K562 (cell line): ENCODE measurements at regions not wholly inside any gene's neighbourhood (a gene's known extent, or its start where the extent isn't known, plus 50 kb on each side); places are given as distances from the start of the nearest gene placed in this dataset.

ENCODE experiments used
- ATF1 ChIP-seq, 2 experiments: fragments of 450-650 bp in 1 of 2; IDR thresholded peaks; 2 replicates each; pipeline ENCODE4 v1.6.1; 2016; ENCODE audit warnings: missing compliant biosample characterization in 1 of 2, missing genetic modification characterization in 1 of 2
- ETV5 ChIP-seq: sonication (generic); formaldehyde crosslinking; IDR thresholded peaks from 2 replicates; pipeline ENCODE4 v1.4.0; 2020; ENCODE audit warnings: low read depth, mild to moderate bottlenecking, missing genetic modification reagents
- FOXJ2 ChIP-seq: fragments of 200-800 bp; sonication (Bioruptor generic); IDR thresholded peaks from 2 replicates; pipeline ENCODE4 v1.6.1; 2016; ENCODE audit warnings: missing genetic modification characterization, missing compliant biosample characterization
- HEY1 ChIP-seq: fragments of 250-450 bp; sonication (Bioruptor Pico); IDR thresholded peaks from 2 replicates; pipeline ENCODE4 v1.5.0; 2020; ENCODE audit warnings: mild to moderate bottlenecking, moderate library complexity, borderline replicate concordance
- RCOR1 ChIP-seq, 2 experiments: IDR thresholded peaks; 2 replicates each; pipeline ENCODE4 v1.6.1; 2012; ENCODE audit warnings: low read depth in 2 of 2, low read length in 2 of 2, borderline replicate concordance in 1 of 2, improper control_type of control experiment in 1 of 2
- ZNF184 ChIP-seq: sonication (generic); formaldehyde crosslinking; IDR thresholded peaks from 2 replicates; pipeline ENCODE4 v1.5.0; 2020; ENCODE audit warnings: missing genetic modification reagents
- TF ChIP-seq, protein P1 (sequence below): fragments of 250-450 bp; sonication (Bioruptor Pico); IDR thresholded peaks from 2 replicates; pipeline ENCODE4 v1.5.0; 2021; ENCODE audit warnings: mild to moderate bottlenecking, moderate library complexity
- TF ChIP-seq, protein P2 (sequence below): IDR thresholded peaks from 3 replicates; pipeline ENCODE4 v1.6.1; 2011; ENCODE audit warnings: borderline replicate concordance, mild to moderate bottlenecking; ENCODE audit not compliant: insufficient read length, insufficient read depth
- TF ChIP-seq, protein P3 (sequence below): fragments of 200-400 bp; formaldehyde crosslinking; IDR thresholded peaks from 2 replicates; pipeline ENCODE4 v1.6.1; 2017; ENCODE audit warnings: mild to moderate bottlenecking, low read depth, low read length, moderate library complexity

DNA sequence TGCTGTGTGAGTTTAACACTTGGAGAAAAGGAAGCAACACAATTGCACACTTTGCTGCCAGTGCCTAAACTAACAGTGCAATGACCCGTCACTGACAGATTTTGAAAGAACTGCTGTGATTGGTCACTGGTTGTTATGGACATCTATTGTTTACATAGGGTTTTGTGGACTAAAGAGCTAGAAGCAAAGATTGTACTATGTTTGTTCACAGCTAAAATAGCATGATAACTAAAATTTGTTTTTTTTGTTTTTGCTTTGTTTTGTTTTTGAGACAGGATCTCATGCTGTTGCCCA lies 112.4 kb upstream of the GOLGA8J start (continued):
- TF ChIP-seq, protein P1, sequence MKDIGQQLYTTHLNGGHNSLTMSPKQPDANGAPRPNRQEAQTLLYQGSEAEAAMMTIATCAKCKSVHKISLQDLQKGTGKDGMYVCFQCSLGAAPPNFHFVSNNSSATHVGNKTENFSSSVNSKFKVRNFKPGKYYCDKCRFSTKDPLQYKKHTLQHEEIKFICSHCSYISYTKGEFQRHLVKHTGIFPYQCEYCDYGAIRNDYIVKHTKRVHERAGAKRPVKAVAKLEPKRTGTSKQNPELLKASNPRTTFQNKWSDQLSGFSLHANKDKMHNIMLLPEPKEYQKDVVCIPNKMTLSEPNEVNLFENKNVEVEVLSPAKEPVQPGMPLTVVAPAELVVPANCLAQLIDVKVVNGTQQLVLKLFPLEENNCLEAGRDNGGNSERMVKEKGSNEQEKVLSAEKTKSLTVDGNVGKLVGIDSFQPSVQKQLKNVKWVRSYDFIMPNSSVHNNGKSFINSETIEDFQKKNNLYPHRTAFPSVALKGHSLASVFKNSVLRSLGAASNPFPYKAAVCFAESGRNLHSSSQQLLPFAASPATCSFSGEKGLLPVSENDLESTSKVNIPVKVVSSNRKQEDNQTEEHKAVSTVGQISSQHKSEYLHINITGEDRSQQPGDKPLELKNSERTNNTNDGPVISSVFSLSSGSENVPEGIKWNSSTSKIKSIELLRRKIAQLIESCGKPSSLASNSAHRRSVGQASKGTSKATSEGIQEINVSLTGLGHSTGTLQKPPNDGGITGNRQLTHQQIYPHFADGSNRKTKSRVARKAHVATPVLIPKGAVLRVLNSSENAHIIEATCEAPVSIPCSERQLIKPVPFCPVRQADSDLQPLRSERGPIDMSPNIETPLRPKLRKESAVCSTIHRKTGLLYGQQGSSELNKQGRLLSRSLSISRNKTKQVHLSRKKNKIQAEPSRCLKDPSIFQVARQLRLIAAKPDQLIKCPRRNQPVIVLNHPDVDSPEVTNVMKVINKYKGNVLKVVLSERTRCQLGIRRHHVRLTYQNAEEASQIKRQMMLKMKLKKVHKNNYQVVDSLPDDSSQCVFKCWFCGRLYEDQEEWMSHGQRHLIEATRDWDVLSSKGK: no peak
- TF ChIP-seq HEY1 (CRISPR knock-in tag) (no peak), ZNF184 (CRISPR knock-in tag) (no peak), ETV5 (CRISPR knock-in tag) (no peak), ATF1 (CRISPR knock-in tag; IDR thresholded peaks at IDR 0.05) (no peak), ATF1 (tag; IDR thresholded peaks at IDR 0.05) (no peak), RCOR1 (IDR thresholded peaks at IDR 0.05; ENCODE audit: borderline replicate concordance in 1 of 2, low read depth in 2 of 2, low read length in 2 of 2) (no peak), FOXJ2 (no peak)
- TF ChIP-seq, protein P2, sequence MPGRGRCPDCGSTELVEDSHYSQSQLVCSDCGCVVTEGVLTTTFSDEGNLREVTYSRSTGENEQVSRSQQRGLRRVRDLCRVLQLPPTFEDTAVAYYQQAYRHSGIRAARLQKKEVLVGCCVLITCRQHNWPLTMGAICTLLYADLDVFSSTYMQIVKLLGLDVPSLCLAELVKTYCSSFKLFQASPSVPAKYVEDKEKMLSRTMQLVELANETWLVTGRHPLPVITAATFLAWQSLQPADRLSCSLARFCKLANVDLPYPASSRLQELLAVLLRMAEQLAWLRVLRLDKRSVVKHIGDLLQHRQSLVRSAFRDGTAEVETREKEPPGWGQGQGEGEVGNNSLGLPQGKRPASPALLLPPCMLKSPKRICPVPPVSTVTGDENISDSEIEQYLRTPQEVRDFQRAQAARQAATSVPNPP: no peak
- TF ChIP-seq, protein P3, sequence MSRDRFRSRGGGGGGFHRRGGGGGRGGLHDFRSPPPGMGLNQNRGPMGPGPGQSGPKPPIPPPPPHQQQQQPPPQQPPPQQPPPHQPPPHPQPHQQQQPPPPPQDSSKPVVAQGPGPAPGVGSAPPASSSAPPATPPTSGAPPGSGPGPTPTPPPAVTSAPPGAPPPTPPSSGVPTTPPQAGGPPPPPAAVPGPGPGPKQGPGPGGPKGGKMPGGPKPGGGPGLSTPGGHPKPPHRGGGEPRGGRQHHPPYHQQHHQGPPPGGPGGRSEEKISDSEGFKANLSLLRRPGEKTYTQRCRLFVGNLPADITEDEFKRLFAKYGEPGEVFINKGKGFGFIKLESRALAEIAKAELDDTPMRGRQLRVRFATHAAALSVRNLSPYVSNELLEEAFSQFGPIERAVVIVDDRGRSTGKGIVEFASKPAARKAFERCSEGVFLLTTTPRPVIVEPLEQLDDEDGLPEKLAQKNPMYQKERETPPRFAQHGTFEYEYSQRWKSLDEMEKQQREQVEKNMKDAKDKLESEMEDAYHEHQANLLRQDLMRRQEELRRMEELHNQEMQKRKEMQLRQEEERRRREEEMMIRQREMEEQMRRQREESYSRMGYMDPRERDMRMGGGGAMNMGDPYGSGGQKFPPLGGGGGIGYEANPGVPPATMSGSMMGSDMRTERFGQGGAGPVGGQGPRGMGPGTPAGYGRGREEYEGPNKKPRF: no peak
